GM12878 (cell line): ENCODE measurements at regions not wholly inside any gene's neighbourhood (a gene's known extent, or its start where the extent isn't known, plus 50 kb on each side); places are given as distances from the start of the nearest gene placed in this dataset.

ENCODE experiments used
- ATAC-seq: fragments of 200-7000 bp; cut with Tn5 transposase; 3 replicates; pipeline ENCODE4 v1.9.1; 2020; ENCODE audit warnings: mild to moderate bottlenecking, moderate library complexity
- BruUV-seq: library from RNA; stranded (reverse); fragments of 400-500 nt; replicated peaks from 2 replicates; lab custom pipeline; 2021; lab: Mats Ljungman, UMichigan
- CTCF ChIA-PET: fragments of 300-600 bp; sonication (Branson Sonifier 250); formaldehyde crosslinking; extraction: SDS; loops from one replicate; lab custom pipeline; 2021; ENCODE audit warnings: inconsistent platforms; lab: Yijun Ruan, JAX
- POLR2A ChIA-PET: fragments of 350-600 bp; formaldehyde crosslinking; extraction: SDS; loops from one replicate; lab custom pipeline; 2021; ENCODE audit warnings: inconsistent platforms; lab: Charles Lee
- RAD21 ChIA-PET: fragments of 300-600 bp; sonication (Branson Sonifier 250); formaldehyde crosslinking; loops from one replicate; lab custom pipeline; 2023; ENCODE audit warnings: antibody characterized with exemption; ENCODE audit not compliant: unreplicated experiment; lab: Charles Lee
- SMC1A ChIA-PET: fragments of 300-600 bp; sonication (Branson Sonifier 250); formaldehyde crosslinking; loops from one replicate; lab custom pipeline; 2023; ENCODE audit not compliant: unreplicated experiment, uncharacterized antibody; lab: Charles Lee
- DNase-seq: peaks from one replicate; pipeline ENCODE4 v3.0.0-alpha.2; 2011; ENCODE audit warnings: low read depth, low spot score
- FAIRE-seq: peaks from 3 replicates; lab custom pipeline; 2011; peaks lifted over from hg19 to GRCh38; lab: Jason Lieb, UNC
- H2AFZ ChIP-seq: 2 replicates; pipeline ENCODE4 v1.6.0; 2011; ENCODE audit warnings: low read depth, low read length, control low read depth; ENCODE audit not compliant: control insufficient read depth
- H3K27ac ChIP-seq: 2 replicates; pipeline ENCODE4 v1.5.1; 2011; ENCODE audit warnings: control low read depth; ENCODE audit not compliant: control insufficient read depth, insufficient read depth
- H3K27me3 ChIP-seq, 2 experiments: replicated peaks in 1 of 2; 2 replicates each; pipeline versions ENCODE4 v1.6.0 to v1.6.1; 2011; ENCODE audit warnings: low read length in 1 of 2; ENCODE audit not compliant: control insufficient read depth in 2 of 2, insufficient read depth in 2 of 2
- H3K36me3 ChIP-seq, 2 experiments: 2 replicates each; pipeline ENCODE4 v1.5.1; 2011; ENCODE audit warnings: low read length in 1 of 2; ENCODE audit not compliant: control insufficient read depth in 2 of 2, insufficient read depth in 2 of 2
- H3K4me1 ChIP-seq: 2 replicates; pipeline ENCODE4 v1.6.1; 2011; ENCODE audit warnings: mild to moderate bottlenecking, low read length, moderate library complexity, mixed read lengths; ENCODE audit not compliant: control insufficient read depth, insufficient read depth
- H3K4me2 ChIP-seq: 2 replicates; pipeline ENCODE4 v1.6.0; 2011; ENCODE audit warnings: control low read depth; ENCODE audit not compliant: control insufficient read depth, insufficient read depth
- H3K4me3 ChIP-seq: fragments of 200-600 bp; sonication (generic); 2 replicates; pipeline ENCODE4 v1.5.1; 2016
- H3K79me2 ChIP-seq: 2 replicates; pipeline ENCODE4 v1.6.0; 2011; ENCODE audit warnings: low read length; ENCODE audit not compliant: control insufficient read depth, insufficient read depth
- H3K9ac ChIP-seq: 2 replicates; pipeline ENCODE4 v1.8.0; 2011; ENCODE audit warnings: low read length, control low read depth, mixed read lengths; ENCODE audit not compliant: control insufficient read depth, insufficient read depth
- H3K9me3 ChIP-seq: replicated peaks from 3 replicates; pipeline ENCODE4 v1.5.1; 2011; ENCODE audit warnings: mild to moderate bottlenecking, low read length; ENCODE audit not compliant: control insufficient read depth, insufficient read depth
- H4K20me1 ChIP-seq: 2 replicates; pipeline ENCODE4 v1.6.0; 2011; ENCODE audit not compliant: control insufficient read depth, insufficient read depth
- BHLHE40 ChIP-seq, 2 experiments: fragments of 450-650 bp in 1 of 2; IDR thresholded peaks; 2 replicates each; pipeline ENCODE4 v1.6.1; 2011 to 2017; ENCODE audit warnings: low read depth in 2 of 2, borderline replicate concordance in 1 of 2, improper control_type of control experiment in 1 of 2, low read length in 1 of 2, mild to moderate bottlenecking in 1 of 2
- BRCA1 ChIP-seq: IDR thresholded peaks from 2 replicates; pipeline ENCODE4 v1.6.1; 2011; ENCODE audit warnings: low read depth, low read length, improper control_type of control experiment
- CHD1 ChIP-seq: IDR thresholded peaks from 2 replicates; pipeline ENCODE4 v1.6.1; 2012; ENCODE audit warnings: low read depth, low read length, improper control_type of control experiment
- E2F4 ChIP-seq: IDR thresholded peaks from 2 replicates; pipeline ENCODE4 v1.6.1; 2012; ENCODE audit warnings: low read depth, low read length, improper control_type of control experiment
- GATAD2B ChIP-seq: fragments of 450-650 bp; conservative IDR thresholded peaks from 2 replicates; pipeline ENCODE4 v1.6.1; 2017; ENCODE audit warnings: low read depth, mild to moderate bottlenecking, moderate library complexity
- IKZF1 ChIP-seq: fragments of 450-650 bp; conservative IDR thresholded peaks from 2 replicates; pipeline ENCODE4 v1.6.1; 2017; ENCODE audit warnings: antibody characterized with exemption, mild to moderate bottlenecking
- JUND ChIP-seq: IDR thresholded peaks from 2 replicates; pipeline ENCODE4 v1.6.1; 2012; ENCODE audit warnings: low read depth, mild to moderate bottlenecking, low read length, improper control_type of control experiment, moderate library complexity
- MYB ChIP-seq: fragments of 150-350 bp; IDR thresholded peaks from 2 replicates; pipeline ENCODE4 v1.6.1; 2014; ENCODE audit warnings: mild to moderate bottlenecking, low read depth, low read length, borderline replicate concordance
- NFIC ChIP-seq: IDR thresholded peaks from 2 replicates; pipeline ENCODE4 v1.6.1; 2012; ENCODE audit warnings: low read depth, mild to moderate bottlenecking, inconsistent platforms, low read length, moderate library complexity
- NFYA ChIP-seq: IDR thresholded peaks from 2 replicates; pipeline ENCODE4 v1.6.1; 2011; ENCODE audit warnings: low read depth, mild to moderate bottlenecking, low read length, improper control_type of control experiment, borderline replicate concordance
- NR2C1 ChIP-seq: fragments of 450-650 bp; IDR thresholded peaks from 2 replicates; pipeline ENCODE4 v1.6.1; 2017; ENCODE audit warnings: antibody characterized with exemption, mild to moderate bottlenecking, moderate library complexity
- POLR2A ChIP-seq: IDR thresholded peaks from 2 replicates; pipeline ENCODE4 v1.6.1; 2011; ENCODE audit warnings: low read depth, mild to moderate bottlenecking, low read length
- RB1 ChIP-seq: fragments of 450-650 bp; formaldehyde crosslinking; IDR thresholded peaks from 2 replicates; pipeline ENCODE4 v1.6.1; 2017; ENCODE audit warnings: mild to moderate bottlenecking, borderline replicate concordance
- RUNX3 ChIP-seq: IDR thresholded peaks from 2 replicates; pipeline ENCODE4 v1.6.1; 2012; ENCODE audit warnings: low read length, inconsistent platforms
- SMAD1 ChIP-seq: fragments of 450-650 bp; IDR thresholded peaks from 2 replicates; pipeline ENCODE4 v1.6.1; 2018; ENCODE audit warnings: mild to moderate bottlenecking, low read depth; ENCODE audit not compliant: partially characterized antibody
- SMARCA5 ChIP-seq: fragments of 450-650 bp; IDR thresholded peaks from 2 replicates; pipeline ENCODE4 v1.6.1; 2017; ENCODE audit warnings: mild to moderate bottlenecking
- TAF1 ChIP-seq: IDR thresholded peaks from 2 replicates; pipeline ENCODE4 v1.6.1; 2011; ENCODE audit warnings: mild to moderate bottlenecking, low read depth, low read length, borderline replicate concordance
- ZBTB4 ChIP-seq: fragments of 450-650 bp; formaldehyde crosslinking; IDR thresholded peaks from 2 replicates; pipeline ENCODE4 v1.4.0; 2022; ENCODE audit warnings: mild to moderate bottlenecking, moderate library complexity
- ZNF24 ChIP-seq: fragments of 450-650 bp; IDR thresholded peaks from 2 replicates; pipeline ENCODE4 v1.6.1; 2017; ENCODE audit warnings: antibody characterized with exemption, mild to moderate bottlenecking
- WGBS: methylation state at CpG from one replicate; pipeline ENCODE4 v1.1.6; 2016; ENCODE audit warnings: low lambda C conversion rate; ENCODE audit not compliant: insufficient replicate concordance, insufficient coverage; ENCODE audit errors: missing lambda C conversion rate; 5-methylcytosine and 5-hydroxymethylcytosine counted together
- in situ Hi-C: fragments of 300-500 bp; cut with MboI; formaldehyde crosslinking; loops from 9 replicates; pipeline ENCODE4 v1.14.3; 2018; ENCODE audit warnings: mixed read lengths
- intact Hi-C: fragments of 100-400 bp; cut with micrococcal nuclease; formaldehyde crosslinking; loops from one replicate; pipeline ENCODE4 v1.14.2; 2022; ENCODE audit not compliant: unreplicated experiment
- TF ChIP-seq, protein P1 (sequence below): fragments of 450-650 bp; formaldehyde crosslinking; IDR thresholded peaks from 2 replicates; pipeline ENCODE4 v1.5.0; 2022; ENCODE audit warnings: mild to moderate bottlenecking, missing genetic modification characterization

DNA sequence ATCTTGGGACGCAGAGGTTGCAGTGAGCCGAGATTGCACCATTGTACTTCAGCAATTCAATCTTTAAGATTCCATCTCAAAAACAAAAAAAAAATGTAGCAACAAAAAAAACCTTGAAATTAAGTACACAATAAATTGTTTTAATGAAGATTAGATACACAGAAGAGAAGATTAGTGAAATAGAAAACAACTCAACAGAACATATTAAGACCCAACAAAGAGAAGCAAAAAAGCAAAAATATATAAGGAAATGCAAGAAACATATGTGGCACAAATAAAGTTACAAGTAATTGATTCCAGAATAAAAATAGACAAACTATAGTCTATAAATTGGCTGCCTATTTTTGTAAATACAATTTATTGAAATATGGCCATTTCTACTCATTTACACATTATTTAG lies 445.2 kb downstream of the EPM2A start:
- ChIA-PET POLR2A (no interaction called here), SMC1A (no interaction called here), CTCF (no interaction called here), RAD21 (no interaction called here)
- Histone ChIP-seq H3K4me2 (no peak overlapping the region), H3K9me3 (no peaks in the 10 kb centered on the region), H3K27me3 (no peaks in the 10 kb centered on the region), H3K4me1 (no peaks in the 10 kb centered on the region), H2AFZ (no peak overlapping the region), H3K9ac (no peak overlapping the region), H3K4me3 (no peak overlapping the region), H3K27ac (no peak overlapping the region), H3K79me2 (no peaks in the 10 kb centered on the region), H4K20me1 (no peaks in the 10 kb centered on the region), H3K36me3 (no peaks in the 10 kb centered on the region)
- DNase-seq (no peak), FAIRE-seq (no peak), ATAC-seq (no peak)
- WGBS: 96% methylated on average over 2 of the region's 2 CpGs
- no TSS peak for BruUV-seq
- in situ Hi-C loops (no loop called here), intact Hi-C loops (no loop called here)
- TF ChIP-seq BRCA1 (no peak), MYB (no peak), SMARCA5 (no peak), NFYA (no peak), IKZF1 (no peak), RUNX3 (no peak), JUND (no peak), NR2C1 (no peak), POLR2A (no peak), SMAD1 (no peak), RB1 (no peak), BHLHE40 (IDR thresholded peaks at IDR 0.05; ENCODE audit: borderline replicate concordance in 1 of 2, low read depth in 2 of 2, low read length in 1 of 2) (no peak), ZNF24 (no peak), ZBTB4 (no peak), E2F4 (no peak), TAF1 (no peak), NFIC (no peak), GATAD2B (no peak), CHD1 (no peak)
- TF ChIP-seq, protein P1, sequence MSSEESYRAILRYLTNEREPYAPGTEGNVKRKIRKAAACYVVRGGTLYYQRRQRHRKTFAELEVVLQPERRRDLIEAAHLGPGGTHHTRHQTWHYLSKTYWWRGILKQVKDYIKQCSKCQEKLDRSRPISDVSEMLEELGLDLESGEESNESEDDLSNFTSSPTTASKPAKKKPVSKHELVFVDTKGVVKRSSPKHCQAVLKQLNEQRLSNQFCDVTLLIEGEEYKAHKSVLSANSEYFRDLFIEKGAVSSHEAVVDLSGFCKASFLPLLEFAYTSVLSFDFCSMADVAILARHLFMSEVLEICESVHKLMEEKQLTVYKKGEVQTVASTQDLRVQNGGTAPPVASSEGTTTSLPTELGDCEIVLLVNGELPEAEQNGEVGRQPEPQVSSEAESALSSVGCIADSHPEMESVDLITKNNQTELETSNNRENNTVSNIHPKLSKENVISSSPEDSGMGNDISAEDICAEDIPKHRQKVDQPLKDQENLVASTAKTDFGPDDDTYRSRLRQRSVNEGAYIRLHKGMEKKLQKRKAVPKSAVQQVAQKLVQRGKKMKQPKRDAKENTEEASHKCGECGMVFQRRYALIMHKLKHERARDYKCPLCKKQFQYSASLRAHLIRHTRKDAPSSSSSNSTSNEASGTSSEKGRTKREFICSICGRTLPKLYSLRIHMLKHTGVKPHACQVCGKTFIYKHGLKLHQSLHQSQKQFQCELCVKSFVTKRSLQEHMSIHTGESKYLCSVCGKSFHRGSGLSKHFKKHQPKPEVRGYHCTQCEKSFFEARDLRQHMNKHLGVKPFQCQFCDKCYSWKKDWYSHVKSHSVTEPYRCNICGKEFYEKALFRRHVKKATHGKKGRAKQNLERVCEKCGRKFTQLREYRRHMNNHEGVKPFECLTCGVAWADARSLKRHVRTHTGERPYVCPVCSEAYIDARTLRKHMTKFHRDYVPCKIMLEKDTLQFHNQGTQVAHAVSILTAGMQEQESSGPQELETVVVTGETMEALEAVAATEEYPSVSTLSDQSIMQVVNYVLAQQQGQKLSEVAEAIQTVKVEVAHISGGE: no peak
